ENCODE measurements at regions not wholly inside any gene's neighbourhood (a gene's known extent, or its start where the extent isn't known, plus 50 kb on each side); places are given as distances from the start of the nearest gene placed in this dataset.

- Histone ChIP-seq H3K4me1 (ENCODE audit: control insufficient read depth, insufficient read depth, low read length) (peaks cover 15% of the 10 kb centered on the region), H3K4me2 (ENCODE audit: low read length) (no peak overlapping the region), H3K9me3 (replicated peaks; ENCODE audit: low read length) (no peaks in the 10 kb centered on the region), H3K27me3 (ENCODE audit: control insufficient read depth, insufficient read depth, low read length) (no peaks in the 10 kb centered on the region), H3K9ac (ENCODE audit: low read depth, low read length) (no peak overlapping the region), H3K4me3 (ENCODE audit: low read length) (no peak overlapping the region), H3K36me3 (ENCODE audit: insufficient read depth, low read length) (no peaks in the 10 kb centered on the region)
Measured at GRCh38 chr9:87102126-87102525, 154.8 kb upstream of the GAS1 start.

GRCh38 chr9:87107072-87107471 is 159.8 kb upstream of the GAS1 start:
- Histone ChIP-seq H3K4me1 (ENCODE audit: control insufficient read depth, insufficient read depth, low read length) (peaks cover 53% of the 10 kb centered on the region), H3K36me3 (ENCODE audit: insufficient read depth, low read length) (no peaks in the 10 kb centered on the region), H3K9ac (ENCODE audit: low read depth, low read length) (no peak overlapping the region), H3K4me2 (ENCODE audit: low read length) (no peak overlapping the region), H3K9me3 (replicated peaks; ENCODE audit: low read length) (no peaks in the 10 kb centered on the region), H3K4me3 (ENCODE audit: low read length) (no peak overlapping the region), H3K27me3 (ENCODE audit: control insufficient read depth, insufficient read depth, low read length) (no peaks in the 10 kb centered on the region)

DNA sequence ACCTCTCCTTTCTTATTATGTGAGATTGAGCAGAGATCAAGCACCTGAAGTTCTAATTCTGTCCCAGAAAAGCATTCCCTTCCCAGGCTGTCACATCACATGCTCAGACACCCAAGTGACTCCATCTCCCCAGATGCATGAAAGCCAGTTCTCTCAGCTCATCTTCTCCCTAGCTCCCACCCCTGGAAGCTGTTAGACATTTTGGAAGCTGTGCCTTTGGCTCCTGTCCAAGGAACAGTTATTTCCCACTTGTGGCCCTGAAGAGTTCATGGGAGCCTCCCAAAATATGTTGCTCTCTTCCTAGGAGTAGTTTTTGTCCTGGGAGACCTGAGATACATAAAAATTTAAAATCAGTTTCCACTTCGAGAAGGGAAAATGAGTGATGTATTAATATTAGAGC is 161.4 kb upstream of the GAS1 start:
- Histone ChIP-seq H3K4me3 (ENCODE audit: low read length) (no peak overlapping the region), H3K4me2 (ENCODE audit: low read length) (no peak overlapping the region), H3K9me3 (replicated peaks; ENCODE audit: low read length) (no peaks in the 10 kb centered on the region), H3K36me3 (ENCODE audit: insufficient read depth, low read length) (no peaks in the 10 kb centered on the region), H3K9ac (ENCODE audit: low read depth, low read length) (peak overlapping the region; percentile 80), H3K27me3 (ENCODE audit: control insufficient read depth, insufficient read depth, low read length) (no peaks in the 10 kb centered on the region), H3K4me1 (ENCODE audit: control insufficient read depth, insufficient read depth, low read length) (peaks cover 62% of the 10 kb centered on the region)

DNA sequence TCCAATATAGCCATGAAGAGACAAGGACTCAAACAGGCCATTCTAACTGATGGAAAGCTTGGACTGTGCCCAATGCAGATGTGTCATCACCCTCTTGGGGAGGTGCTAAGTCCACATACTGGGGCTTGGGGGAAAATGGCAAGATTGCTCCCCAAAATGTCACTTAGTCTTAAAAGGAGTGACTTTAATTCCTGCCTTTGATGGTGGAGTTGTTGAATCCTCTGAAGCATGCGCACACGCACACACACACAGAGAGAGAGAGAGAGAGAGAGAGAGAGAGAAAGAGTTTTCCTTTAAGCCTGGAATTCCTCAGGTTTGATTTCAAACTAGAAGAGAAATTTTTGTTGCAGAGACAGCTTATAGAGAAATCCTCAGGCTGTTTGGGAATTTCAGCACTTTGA is 161.9 kb upstream of the GAS1 start:
- Histone ChIP-seq H3K9me3 (replicated peaks; ENCODE audit: low read length) (no peaks in the 10 kb centered on the region), H3K4me2 (ENCODE audit: low read length) (peak overlapping the region; percentile 3), H3K27me3 (ENCODE audit: control insufficient read depth, insufficient read depth, low read length) (no peaks in the 10 kb centered on the region), H3K4me3 (ENCODE audit: low read length) (no peak overlapping the region), H3K9ac (ENCODE audit: low read depth, low read length) (peak overlapping the region; percentile 80), H3K36me3 (ENCODE audit: insufficient read depth, low read length) (no peaks in the 10 kb centered on the region), H3K4me1 (ENCODE audit: control insufficient read depth, insufficient read depth, low read length) (peaks cover 62% of the 10 kb centered on the region)

DNA sequence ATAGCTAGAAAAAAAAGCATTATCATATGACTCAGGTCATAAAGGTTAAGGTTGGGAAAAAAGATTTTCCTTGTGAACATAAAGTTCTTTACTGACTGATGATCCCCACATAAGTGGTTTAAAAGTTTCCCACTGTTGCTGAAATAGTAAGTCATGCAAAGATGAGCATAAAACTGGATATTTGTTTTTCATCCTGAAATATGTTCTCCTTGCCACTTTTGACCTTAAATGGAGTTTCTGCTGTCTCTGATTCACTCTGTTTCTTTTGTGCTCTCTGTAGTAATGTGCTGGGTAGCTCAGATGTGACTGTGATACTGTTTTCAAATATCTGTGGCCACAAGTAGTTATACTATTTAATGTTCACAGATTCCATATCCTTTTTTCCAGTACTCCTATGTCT is 162.5 kb upstream of the GAS1 start:
- Histone ChIP-seq H3K9ac (ENCODE audit: low read depth, low read length) (peak overlapping the region; percentile 80), H3K4me3 (ENCODE audit: low read length) (no peak overlapping the region), H3K9me3 (replicated peaks; ENCODE audit: low read length) (no peaks in the 10 kb centered on the region), H3K27me3 (ENCODE audit: control insufficient read depth, insufficient read depth, low read length) (no peaks in the 10 kb centered on the region), H3K4me1 (ENCODE audit: control insufficient read depth, insufficient read depth, low read length) (peaks cover 62% of the 10 kb centered on the region), H3K36me3 (ENCODE audit: insufficient read depth, low read length) (no peaks in the 10 kb centered on the region), H3K4me2 (ENCODE audit: low read length) (peak overlapping the region; percentile 3)

DNA sequence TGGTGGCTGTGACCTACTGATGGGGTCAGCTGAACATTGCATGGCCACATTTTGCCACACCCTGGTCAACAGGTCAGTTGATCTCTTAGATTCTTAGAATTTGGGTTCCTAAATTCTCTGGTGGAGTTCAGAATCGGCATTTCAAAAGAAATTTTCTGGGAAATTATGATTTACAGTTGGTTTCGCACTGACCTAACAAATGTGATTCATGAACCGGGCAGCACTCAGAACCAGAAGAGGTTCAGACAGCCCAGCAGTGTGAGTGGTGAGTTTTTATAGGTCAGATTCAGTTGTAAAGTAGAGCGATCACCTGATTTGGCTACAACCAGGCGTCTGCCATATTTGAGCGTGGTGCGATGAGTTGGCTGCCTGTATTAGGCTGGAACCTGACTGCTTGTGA is 163.7 kb upstream of the GAS1 start:
- Histone ChIP-seq H3K9ac (ENCODE audit: low read depth, low read length) (no peak overlapping the region), H3K36me3 (ENCODE audit: insufficient read depth, low read length) (no peaks in the 10 kb centered on the region), H3K4me3 (ENCODE audit: low read length) (no peak overlapping the region), H3K4me2 (ENCODE audit: low read length) (no peak overlapping the region), H3K4me1 (ENCODE audit: control insufficient read depth, insufficient read depth, low read length) (peaks cover 58% of the 10 kb centered on the region), H3K9me3 (replicated peaks; ENCODE audit: low read length) (no peaks in the 10 kb centered on the region), H3K27me3 (ENCODE audit: control insufficient read depth, insufficient read depth, low read length) (no peaks in the 10 kb centered on the region)

GRCh38 chr9:87112656-87113055 is 165.3 kb upstream of the GAS1 start:
- no peaks in the 10 kb centered on the region for H3K9me3 ChIP-seq (replicated peaks; ENCODE audit: low read length)
- H3K4me1 ChIP-seq (ENCODE audit: control insufficient read depth, insufficient read depth, low read length): peaks cover 41% of the 10 kb centered on the region
- no peaks in the 10 kb centered on the region for H3K36me3 ChIP-seq (ENCODE audit: insufficient read depth, low read length)
- H3K4me3 ChIP-seq (ENCODE audit: low read length): no peak overlapping the region
- peak overlapping the region; percentile 2 for H3K9ac ChIP-seq (ENCODE audit: low read depth, low read length)
- peak overlapping the region; percentile 2 for H3K4me2 ChIP-seq (ENCODE audit: low read length)
- H3K27me3 ChIP-seq (ENCODE audit: control insufficient read depth, insufficient read depth, low read length): no peaks in the 10 kb centered on the region

GRCh38 chr9:87113874-87114273 is 166.6 kb upstream of the GAS1 start:
- H3K4me1 ChIP-seq (ENCODE audit: control insufficient read depth, insufficient read depth, low read length): peaks cover 29% of the 10 kb centered on the region
- no peak overlapping the region for H3K4me3 ChIP-seq (ENCODE audit: low read length)
- no peaks in the 10 kb centered on the region for H3K27me3 ChIP-seq (ENCODE audit: control insufficient read depth, insufficient read depth, low read length)
- H3K36me3 ChIP-seq (ENCODE audit: insufficient read depth, low read length): no peaks in the 10 kb centered on the region
- no peak overlapping the region for H3K9ac ChIP-seq (ENCODE audit: low read depth, low read length)
- H3K9me3 ChIP-seq (replicated peaks; ENCODE audit: low read length): no peaks in the 10 kb centered on the region
- H3K4me2 ChIP-seq (ENCODE audit: low read length): no peak overlapping the region

DNA sequence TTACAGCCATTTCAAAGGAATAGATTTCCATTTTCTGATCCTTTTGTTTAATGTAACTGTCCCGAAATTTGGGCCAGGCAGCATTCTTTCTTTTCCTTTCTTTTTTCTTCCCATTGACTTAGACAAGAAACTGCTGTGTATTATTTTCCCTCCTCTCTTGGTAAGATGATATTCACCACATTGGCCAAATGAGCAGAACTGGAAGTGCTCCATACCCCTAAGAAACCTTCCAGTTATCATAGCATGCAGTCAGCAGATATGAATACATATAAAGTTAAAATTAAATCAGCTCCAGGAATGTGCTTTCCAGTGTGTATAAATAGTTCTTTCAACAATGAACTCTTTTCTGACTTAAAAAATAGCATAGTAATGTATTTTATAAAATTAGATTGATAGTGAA is 168.5 kb upstream of the GAS1 start:
- peaks cover 22% of the 10 kb centered on the region for H3K4me1 ChIP-seq (ENCODE audit: control insufficient read depth, insufficient read depth, low read length)
- H3K9ac ChIP-seq (ENCODE audit: low read depth, low read length): no peak overlapping the region
- no peak overlapping the region for H3K4me3 ChIP-seq (ENCODE audit: low read length)
- no peak overlapping the region for H3K4me2 ChIP-seq (ENCODE audit: low read length)
- H3K36me3 ChIP-seq (ENCODE audit: insufficient read depth, low read length): no peaks in the 10 kb centered on the region
- no peaks in the 10 kb centered on the region for H3K9me3 ChIP-seq (replicated peaks; ENCODE audit: low read length)
- no peaks in the 10 kb centered on the region for H3K27me3 ChIP-seq (ENCODE audit: control insufficient read depth, insufficient read depth, low read length)

DNA sequence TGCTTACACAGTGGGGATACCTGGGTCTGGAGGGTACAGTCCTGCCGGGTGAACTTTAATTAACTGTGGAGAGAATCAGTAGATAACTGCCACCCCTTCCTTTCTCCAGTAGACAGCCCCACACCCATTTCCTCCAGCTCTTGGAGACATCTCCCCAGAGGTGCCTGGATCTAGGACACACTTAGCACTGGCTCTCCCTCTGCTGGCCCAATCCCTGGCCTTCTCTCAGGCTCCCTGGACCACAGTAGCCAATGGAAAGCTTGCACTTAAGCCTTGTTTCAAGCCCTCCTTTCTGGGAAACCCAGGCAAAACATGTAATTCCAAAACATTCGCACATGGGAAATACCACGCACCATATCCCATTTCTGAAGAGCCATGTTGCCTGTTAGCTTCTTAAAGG is 169.2 kb upstream of the GAS1 start:
- Histone ChIP-seq H3K9ac (ENCODE audit: low read depth, low read length) (no peak overlapping the region), H3K4me3 (ENCODE audit: low read length) (no peak overlapping the region), H3K9me3 (replicated peaks; ENCODE audit: low read length) (no peaks in the 10 kb centered on the region), H3K4me2 (ENCODE audit: low read length) (no peak overlapping the region), H3K4me1 (ENCODE audit: control insufficient read depth, insufficient read depth, low read length) (peaks cover 28% of the 10 kb centered on the region), H3K27me3 (ENCODE audit: control insufficient read depth, insufficient read depth, low read length) (no peaks in the 10 kb centered on the region), H3K36me3 (ENCODE audit: insufficient read depth, low read length) (no peaks in the 10 kb centered on the region)

GRCh38 chr9:87118594-87118993 is 171.3 kb upstream of the GAS1 start:
- Histone ChIP-seq H3K4me3 (ENCODE audit: low read length) (no peak overlapping the region), H3K9me3 (replicated peaks; ENCODE audit: low read length) (no peaks in the 10 kb centered on the region), H3K4me2 (ENCODE audit: low read length) (no peak overlapping the region), H3K4me1 (ENCODE audit: control insufficient read depth, insufficient read depth, low read length) (peaks cover 36% of the 10 kb centered on the region), H3K27me3 (ENCODE audit: control insufficient read depth, insufficient read depth, low read length) (no peaks in the 10 kb centered on the region), H3K9ac (ENCODE audit: low read depth, low read length) (no peak overlapping the region), H3K36me3 (ENCODE audit: insufficient read depth, low read length) (no peaks in the 10 kb centered on the region)

DNA sequence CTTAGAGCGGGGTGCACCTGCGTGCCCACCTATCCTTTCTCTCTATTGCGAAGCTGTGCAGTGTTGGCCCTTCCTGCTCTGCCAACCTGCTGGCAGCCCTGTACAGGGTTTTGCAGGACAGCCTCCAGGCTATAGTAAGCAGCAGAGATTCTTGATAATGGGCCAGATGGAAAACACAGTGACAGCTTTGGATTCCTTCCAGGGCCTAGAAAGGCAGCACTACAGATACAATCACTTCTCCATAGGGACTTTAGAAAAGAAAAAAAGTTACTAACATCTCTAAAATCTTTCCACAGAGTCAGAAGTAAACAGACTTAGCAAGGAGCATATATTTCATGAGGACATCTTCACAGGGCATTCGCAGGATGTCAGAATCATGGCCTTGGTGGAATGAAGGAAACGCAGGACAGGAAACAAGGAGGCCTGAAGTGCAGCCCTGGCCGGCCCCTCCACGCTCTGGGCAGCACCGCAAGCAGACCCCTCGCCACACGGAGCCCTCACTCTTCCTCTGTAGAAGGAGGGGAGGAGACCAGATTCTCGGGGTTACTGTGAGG is 172.1 kb upstream of the GAS1 start:
- no peak overlapping the region for H3K4me3 ChIP-seq (ENCODE audit: low read length)
- no peak overlapping the region for H3K9ac ChIP-seq (ENCODE audit: low read depth, low read length)
- no peaks in the 10 kb centered on the region for H3K36me3 ChIP-seq (ENCODE audit: insufficient read depth, low read length)
- H3K9me3 ChIP-seq (replicated peaks; ENCODE audit: low read length): no peaks in the 10 kb centered on the region
- peaks cover 43% of the 10 kb centered on the region for H3K4me1 ChIP-seq (ENCODE audit: control insufficient read depth, insufficient read depth, low read length)
- no peaks in the 10 kb centered on the region for H3K27me3 ChIP-seq (ENCODE audit: control insufficient read depth, insufficient read depth, low read length)
- H3K4me2 ChIP-seq (ENCODE audit: low read length): no peak overlapping the region

Data from skeletal muscle satellite cell (primary cell).